ENCODE measurements at regions not wholly inside any gene's neighbourhood (a gene's known extent, or its start where the extent isn't known, plus 50 kb on each side); places are given as distances from the start of the nearest gene placed in this dataset.
"Not testable (repeated sequence)": the region's sequence is repeated elsewhere in the genome, so short reads cannot be mapped to it uniquely, and the experiment has no call there.

GRCh38 chr13:110809871-110810486, 96.5 kb downstream of the ING1 start:
- DNase-seq (ENCODE audit: low spot score), result no peak

DNA sequence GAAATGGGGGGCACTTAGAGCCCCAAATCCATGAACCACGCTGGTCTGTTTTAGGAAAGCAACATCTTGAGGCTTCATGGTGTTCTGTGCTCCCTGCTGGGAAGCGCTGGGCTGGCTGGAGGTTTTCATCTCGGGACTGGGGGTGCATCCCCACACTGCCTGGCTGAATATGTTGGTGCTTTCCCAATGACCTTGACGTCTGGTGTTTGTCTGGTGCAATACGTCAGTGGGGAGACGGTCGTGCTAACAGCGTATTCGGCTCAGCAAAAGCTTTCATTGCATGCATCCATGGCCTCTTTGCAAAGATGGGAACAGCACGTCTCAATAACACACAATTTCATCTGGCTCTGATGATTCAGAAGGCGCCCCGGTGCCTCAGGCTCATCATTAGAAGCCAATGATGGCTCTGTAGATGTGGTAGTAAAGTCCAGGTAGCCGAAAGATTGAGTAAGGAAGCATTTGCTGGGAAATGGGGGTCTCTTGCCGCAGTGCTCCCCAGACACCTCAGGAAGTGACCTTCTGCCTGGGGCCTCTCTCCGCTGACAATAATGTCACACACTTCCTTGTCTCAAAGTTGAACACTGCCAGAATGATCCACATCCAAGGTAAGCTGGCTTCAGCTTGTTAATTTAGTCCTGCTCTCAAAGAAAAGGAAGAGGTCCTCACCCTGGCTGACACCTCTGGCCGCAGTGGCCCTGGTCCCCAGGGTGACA, 97.7 kb downstream of the ING1 start:
- no peak for DNase-seq (ENCODE audit: low spot score)

- no peak for DNase-seq (ENCODE audit: low spot score)
Observed at GRCh38 chr13:110811771-110812120, 98.2 kb downstream of the ING1 start.

- no peak for DNase-seq (ENCODE audit: low spot score)
Observed at GRCh38 chr13:110812121-110812868, 98.8 kb downstream of the ING1 start.

DNA sequence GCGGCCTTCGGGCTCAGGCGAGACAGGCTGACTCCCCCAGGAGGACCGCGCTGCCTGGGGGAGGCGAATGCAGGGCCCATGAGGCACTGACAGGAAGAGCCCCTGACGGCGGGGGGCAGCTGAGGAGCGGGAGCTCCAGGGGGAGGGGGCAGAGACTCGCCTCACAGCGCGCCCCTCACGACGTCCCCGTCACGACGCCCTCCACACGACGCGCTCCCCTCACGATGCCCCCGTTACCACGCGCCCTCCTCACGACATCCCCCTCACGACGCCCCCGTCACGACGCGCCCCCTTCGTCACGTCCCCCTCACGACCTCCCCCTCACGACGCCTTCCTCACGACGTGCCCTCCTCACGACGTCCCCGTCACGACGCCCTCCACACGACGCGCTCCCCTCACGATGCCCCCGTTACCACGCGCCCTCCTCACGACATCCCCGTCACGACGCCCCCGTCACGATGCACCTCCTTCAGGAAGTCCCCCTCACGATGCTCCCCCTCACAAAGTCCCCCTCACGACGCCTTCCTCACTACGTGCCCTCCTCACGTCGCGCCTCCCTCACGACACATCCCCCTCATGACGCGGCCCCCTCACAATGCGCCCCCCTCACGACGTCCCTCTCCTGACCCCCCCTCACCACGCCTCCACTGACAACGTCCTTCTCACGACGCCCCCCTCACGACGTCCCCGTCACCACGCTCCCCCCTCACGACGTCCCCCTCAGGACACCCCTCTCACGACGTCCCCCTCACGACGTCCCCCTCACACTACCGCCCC, 99.6 kb downstream of the ING1 start:
- DNase-seq (ENCODE audit: low spot score), result no peak

DNA sequence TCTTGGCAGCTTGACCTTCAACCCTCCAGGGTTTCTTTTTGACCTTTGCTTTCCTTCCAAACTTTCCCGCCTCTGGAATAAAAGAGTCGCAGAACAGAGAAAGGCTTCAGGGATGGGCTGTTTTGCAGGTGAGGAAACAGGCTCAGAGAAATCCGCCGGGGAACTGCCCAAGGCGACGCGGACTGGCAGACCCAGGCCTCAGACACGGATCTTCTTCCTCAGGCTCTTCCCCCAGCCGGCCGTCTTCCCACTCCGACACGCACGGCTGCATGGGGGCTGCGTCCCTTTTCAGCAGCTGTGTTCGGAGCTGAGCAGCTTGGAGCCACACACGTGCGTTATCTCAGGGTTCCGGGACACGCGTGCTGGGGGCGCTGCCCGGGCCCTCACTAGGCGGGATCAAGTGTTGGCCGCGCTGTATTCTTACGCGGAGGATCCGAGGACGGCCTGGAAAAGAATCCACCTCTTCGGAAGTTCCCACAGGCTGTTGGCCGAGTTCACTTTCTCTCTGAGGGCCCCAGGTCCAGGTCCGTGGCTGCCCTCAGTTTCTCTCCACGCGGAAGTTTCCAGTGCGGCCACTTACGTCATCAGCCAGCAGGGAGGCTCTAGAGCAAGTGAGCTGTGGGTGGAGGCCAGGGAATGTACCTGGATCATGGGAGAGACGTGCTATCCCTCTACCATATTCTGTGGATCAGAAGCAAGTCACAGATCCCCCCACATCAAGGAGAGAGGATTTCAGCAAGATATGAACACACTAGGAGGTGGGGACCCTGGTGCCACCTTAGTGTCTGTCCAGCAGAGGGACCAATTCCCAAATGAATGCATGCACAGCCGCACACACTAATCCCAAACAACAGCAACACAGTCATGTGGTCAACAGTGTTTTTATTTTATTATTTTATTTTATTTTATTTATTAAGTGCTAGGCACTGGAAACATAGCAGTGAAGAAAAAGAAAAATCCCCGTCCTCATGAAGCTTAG, 100.4 kb downstream of the ING1 start:
- DNase-seq (ENCODE audit: low spot score), result no peak

- DNase-seq (ENCODE audit: low spot score), result no peak
Observed at GRCh38 chr13:110815471-110816204, 99.2 kb downstream of the ANKRD10 start.

GRCh38 chr13:110816500-110816899, 98.4 kb downstream of the ANKRD10 start:
- DNase-seq (ENCODE audit: low spot score), result peak; percentile 46

DNA sequence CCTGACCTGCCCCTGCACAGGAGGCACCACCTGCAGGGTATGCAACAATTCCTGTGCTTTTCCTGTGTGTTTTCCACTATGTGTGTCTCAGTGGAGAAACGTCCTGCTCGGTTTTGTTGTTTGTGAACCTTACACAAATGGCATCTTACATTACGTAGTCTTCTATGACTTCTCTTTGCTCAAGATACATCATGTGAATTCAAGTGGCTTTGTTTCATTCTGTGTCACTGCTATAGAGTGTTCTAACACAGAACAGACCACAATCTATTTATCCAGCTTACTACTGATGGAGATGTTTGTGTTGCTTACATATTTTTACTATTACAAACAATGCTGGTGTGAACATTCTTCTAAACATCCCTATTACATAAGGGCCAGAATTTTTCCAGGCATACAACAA, 97.7 kb downstream of the ANKRD10 start:
- DNase-seq (ENCODE audit: low spot score), result no peak

DNA sequence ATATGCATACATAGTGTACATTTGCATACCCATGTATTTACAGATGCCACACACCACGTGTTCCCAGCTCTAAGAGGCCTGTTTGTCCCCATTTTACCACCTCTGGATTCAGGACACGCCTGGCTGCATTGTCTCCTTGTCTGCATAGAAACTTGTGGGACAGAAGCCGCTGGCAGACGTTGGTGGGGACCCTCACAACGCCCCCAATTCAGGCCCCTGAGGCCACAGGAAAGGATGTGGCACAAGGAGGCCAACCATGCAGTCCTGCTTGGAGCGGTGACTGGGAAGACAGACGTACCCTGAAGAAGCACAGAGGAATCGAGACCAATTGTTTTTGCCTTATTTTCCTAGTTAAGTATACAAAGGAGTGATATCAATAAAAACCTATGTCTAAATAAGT, 96.1 kb downstream of the ANKRD10 start:
- DNase-seq (ENCODE audit: low spot score), result no peak

GRCh38 chr13:110819203-110820014, 95.5 kb downstream of the ANKRD10 start:
- peak; percentile 88 for DNase-seq (ENCODE audit: low spot score)

DNA sequence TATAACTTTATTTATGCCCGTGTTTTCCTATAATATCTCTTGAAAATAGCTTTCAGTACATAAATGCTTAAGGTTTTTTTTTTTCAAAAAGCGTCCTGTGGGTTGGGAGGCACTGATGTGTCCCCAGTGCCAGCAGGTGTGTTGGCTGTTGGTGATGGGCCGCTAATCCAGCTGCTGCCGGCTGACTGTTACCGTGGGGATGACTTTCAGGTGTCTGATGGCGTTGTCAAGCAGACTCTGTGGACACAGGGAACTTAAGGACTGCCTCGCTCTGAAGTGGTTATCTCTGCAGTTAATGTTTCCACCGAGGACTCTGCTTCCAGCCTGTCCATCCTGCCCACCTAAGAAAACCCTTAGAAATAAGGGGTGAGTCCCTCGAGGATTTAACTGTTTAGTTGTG, 94.5 kb downstream of the ANKRD10 start:
- no peak for DNase-seq (ENCODE audit: low spot score)

DNA sequence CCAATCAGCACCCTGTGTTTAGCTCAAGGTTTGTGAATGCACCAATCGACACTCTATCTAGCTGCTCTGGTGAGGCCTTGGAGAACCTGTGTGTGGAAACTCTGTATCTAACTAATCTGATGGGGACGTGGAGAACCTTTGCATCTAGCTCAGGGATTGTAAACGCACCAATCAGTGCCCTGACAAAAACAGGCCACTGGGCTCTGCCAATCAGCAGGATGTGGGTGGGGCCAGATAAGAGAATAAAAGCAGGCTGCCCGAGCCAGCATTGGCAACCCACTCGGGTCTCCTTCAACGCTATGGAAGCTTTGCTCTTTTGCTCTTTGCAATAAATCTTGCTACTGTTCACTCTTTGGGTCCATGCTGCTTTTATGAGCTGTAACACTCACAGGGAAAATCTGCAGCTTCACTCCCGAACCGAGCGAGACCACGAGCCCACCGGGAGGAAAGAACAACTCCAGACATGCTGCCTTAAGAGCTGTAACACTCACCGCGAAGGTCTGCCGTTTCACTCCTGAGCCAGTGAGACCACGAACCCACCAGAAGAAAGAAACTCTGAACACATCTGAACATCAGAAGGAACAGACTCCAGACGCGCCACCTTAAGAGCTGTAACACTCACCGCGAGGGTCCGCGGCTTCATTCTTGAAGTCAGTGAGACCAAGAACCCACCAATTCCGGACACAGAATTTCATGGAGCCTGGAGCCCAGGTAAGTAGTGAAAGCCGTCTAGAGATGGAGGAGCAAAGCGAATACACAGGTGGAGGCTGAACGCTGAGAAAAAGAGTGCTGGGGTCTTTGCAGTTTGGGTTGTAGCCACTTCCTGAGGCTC, 92.8 kb downstream of the ANKRD10 start:
- DNase-seq (ENCODE audit: low spot score), result not testable (repeated sequence)

DNA sequence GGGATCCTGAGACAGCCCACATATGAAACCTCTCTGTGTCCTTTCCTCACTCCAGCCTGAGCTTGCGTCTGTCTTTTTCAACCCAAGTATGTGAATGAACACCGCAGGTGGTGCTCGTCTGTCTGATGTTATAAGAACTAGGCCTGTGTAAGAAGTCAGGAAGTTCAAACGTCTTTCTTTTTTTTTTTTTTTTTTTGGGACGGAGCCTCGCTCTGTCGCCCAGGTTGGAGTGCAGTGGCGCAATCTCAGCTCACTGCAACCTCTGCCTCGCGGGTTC, 92.3 kb downstream of the ANKRD10 start:
- DNase-seq (ENCODE audit: low spot score), result no peak

DNA sequence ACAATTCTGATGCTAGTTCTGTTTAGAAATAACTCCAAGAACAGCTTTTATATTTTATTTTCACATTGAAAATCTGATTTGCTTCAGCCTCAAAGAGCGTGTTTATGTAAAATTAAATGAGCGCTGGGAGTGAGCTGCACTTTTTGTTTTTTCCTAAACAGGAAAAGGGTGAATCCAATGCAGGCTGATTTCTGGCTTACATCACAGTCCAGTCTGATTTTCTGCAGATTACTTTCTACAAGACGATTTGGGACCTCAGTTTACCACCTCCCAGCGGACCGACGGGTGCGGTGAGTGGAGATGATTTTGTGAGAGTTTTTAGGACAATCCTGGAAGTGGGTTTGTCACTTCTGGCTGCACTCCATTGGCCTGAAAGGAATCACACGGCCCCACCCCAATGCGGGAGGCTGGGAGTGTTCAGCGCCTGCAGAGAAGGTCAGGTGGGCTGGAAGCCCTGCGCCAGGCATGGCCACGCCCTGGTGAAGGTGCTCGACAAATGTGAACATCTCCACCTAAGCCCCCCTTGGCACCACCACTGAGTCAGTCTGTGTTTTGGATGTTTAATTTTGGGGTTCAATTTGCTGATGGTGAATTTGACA, 90.1 kb downstream of the ANKRD10 start:
- no peak for DNase-seq (ENCODE audit: low spot score)

DNA sequence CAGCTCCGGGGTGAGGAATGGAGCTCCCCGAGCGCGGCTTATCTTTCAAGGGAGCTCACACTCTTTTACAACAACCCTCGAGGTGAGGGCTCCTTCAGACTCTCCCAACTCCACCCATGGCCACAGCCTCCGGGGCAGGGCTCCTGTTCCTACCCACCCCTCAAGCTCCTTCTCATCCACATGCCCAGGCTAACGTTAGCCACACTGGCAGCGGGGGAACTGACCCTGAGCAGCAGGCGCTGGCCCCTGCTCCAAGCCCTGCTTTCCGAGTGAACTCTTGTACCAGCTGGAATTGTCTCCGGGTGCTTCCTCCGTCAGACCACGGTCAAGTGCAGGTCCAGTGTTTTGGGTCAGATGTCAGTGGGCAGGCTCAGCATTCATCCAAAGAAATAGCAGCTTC, 89.4 kb downstream of the ANKRD10 start:
- no peak for DNase-seq (ENCODE audit: low spot score)

DNA sequence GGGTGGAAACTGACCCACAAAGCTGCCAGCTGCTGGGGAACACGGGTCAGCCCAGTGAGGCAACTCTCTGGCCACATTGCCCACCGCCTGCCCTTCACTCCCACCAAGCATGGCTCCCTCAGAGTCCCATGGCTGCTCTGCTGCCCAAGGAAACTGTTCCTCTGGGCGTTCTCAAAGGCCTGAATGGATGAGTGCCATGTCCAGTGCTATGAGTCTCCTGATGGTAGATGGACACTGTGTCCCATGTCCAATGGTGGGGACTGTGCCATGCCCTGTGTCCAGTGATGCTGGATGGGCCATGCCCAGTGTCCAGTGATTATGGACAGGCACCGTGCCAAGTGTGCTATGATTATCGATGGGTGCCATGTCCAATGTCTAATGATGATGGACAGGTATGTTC, 88.8 kb downstream of the ANKRD10 start:
- no peak for DNase-seq (ENCODE audit: low spot score)

GRCh38 chr13:110826861-110827672, 87.8 kb downstream of the ANKRD10 start:
- peak; percentile 22 for DNase-seq (ENCODE audit: low spot score)

Data from Ammon's horn (tissue), 1 donor.